GM12872 (cell line): ENCODE measurements at regions not wholly inside any gene's neighbourhood (a gene's known extent, or its start where the extent isn't known, plus 50 kb on each side); places are given as distances from the start of the nearest gene placed in this dataset.

Source experiments
- CTCF ChIP-seq: IDR thresholded peaks from 3 replicates; pipeline ENCODE4 v1.5.1; 2011; ENCODE audit warnings: low read depth, mild to moderate bottlenecking, low read length, moderate library complexity; ENCODE audit not compliant: insufficient read depth

- TF ChIP-seq CTCF: no peak
These were observed 375.4 kb downstream of the COL11A1 start for GRCh38 chr1:102732927-102733326.

- TF ChIP-seq CTCF: no peak
These were observed 381.9 kb downstream of the COL11A1 start for GRCh38 chr1:102726417-102726816.

GRCh38 chr1:102724741-102725140, 383.6 kb downstream of the COL11A1 start:
- TF ChIP-seq CTCF: no peak

DNA sequence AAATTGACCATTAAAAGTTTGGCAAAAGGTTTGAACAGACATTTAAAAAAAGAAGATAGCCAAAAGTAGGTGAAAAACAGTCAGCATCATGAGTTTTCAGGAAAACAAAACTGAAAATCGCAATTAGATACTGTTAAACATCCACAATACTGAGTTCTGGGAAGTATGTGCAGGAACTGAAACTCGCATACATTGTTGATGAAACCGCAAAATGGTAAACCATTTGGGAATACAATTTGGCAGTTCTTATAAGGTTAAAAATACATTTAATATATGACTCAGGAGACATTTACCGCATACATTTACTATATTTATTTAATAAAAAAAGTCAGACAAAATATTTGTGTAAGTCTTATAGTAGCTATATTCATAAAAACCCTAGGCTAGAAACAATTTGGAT, 393.2 kb downstream of the COL11A1 start:
- TF ChIP-seq CTCF: no peak

- TF ChIP-seq CTCF: no peak
These were observed 408.8 kb downstream of the COL11A1 start for GRCh38 chr1:102699524-102699923.

DNA sequence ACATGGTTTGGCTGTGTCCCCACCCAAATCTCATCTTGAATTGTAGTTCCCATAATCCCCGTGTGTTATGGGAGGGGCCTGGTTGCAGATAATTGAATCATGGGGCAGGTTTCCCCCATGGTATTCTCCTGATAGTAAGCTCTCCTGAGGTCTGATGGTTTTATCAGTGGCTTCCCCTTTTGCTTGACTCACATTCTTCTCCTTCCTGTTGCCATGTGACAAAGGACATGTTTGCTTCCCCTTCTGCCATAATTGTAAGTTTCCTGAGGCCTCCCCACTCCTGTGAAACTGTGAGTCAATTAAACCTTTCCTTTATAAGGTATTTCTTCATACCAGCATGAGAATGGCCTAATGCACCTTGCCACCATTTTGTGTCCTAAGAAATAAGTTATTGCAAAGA, 415.0 kb downstream of the COL11A1 start:
- TF ChIP-seq CTCF: no peak

- no peak for TF ChIP-seq CTCF
These were observed 416.7 kb downstream of the COL11A1 start for GRCh38 chr1:102691592-102692090.

- TF ChIP-seq CTCF: no peak
These were observed 420.9 kb downstream of the COL11A1 start for GRCh38 chr1:102687383-102687782.
